AG09309 (cell line): ENCODE measurements at regions not wholly inside any gene's neighbourhood (a gene's known extent, or its start where the extent isn't known, plus 50 kb on each side); places are given as distances from the start of the nearest gene placed in this dataset.

Experiments
- DNase-seq: peaks from one replicate; pipeline ENCODE4 v3.0.0-alpha.2; 2010; ENCODE audit warnings: low read depth
- H3K4me3 ChIP-seq: 2 replicates; pipeline ENCODE4 v1.5.1; 2011; ENCODE audit warnings: mild to moderate bottlenecking, low read depth, low read length, moderate library complexity; ENCODE audit not compliant: control insufficient read depth
- CTCF ChIP-seq: IDR thresholded peaks from 2 replicates; pipeline ENCODE4 v1.5.1; 2011; ENCODE audit warnings: mild to moderate bottlenecking, low read depth, low read length, inconsistent platforms; ENCODE audit not compliant: insufficient read depth, control insufficient read depth; ENCODE audit errors: missing control alignments

GRCh38 chr18:43992741-43993140 lies 687.9 kb upstream of the SETBP1 start:
- H3K4me3 ChIP-seq: no peak overlapping the region
- no peak for DNase-seq
- no peak for TF ChIP-seq CTCF

GRCh38 chr18:43994381-43994780 lies 686.3 kb upstream of the SETBP1 start:
- no peak for TF ChIP-seq CTCF
- no peak for DNase-seq
- no peak overlapping the region for H3K4me3 ChIP-seq

GRCh38 chr18:44013871-44014270 lies 666.8 kb upstream of the SETBP1 start:
- DNase-seq: no peak
- no peak for TF ChIP-seq CTCF
- no peak overlapping the region for H3K4me3 ChIP-seq

GRCh38 chr18:44025421-44025820 lies 655.3 kb upstream of the SETBP1 start:
- no peak for DNase-seq
- no peak overlapping the region for H3K4me3 ChIP-seq
- TF ChIP-seq CTCF: no peak

- no peak for TF ChIP-seq CTCF
- DNase-seq: no peak
- no peak overlapping the region for H3K4me3 ChIP-seq
Observed at GRCh38 chr18:44028109-44028508, 652.6 kb upstream of the SETBP1 start.

GRCh38 chr18:44031063-44031462 lies 649.6 kb upstream of the SETBP1 start:
- no peak for TF ChIP-seq CTCF
- no peak for DNase-seq
- H3K4me3 ChIP-seq: no peak overlapping the region

- no peak for TF ChIP-seq CTCF
- H3K4me3 ChIP-seq: no peak overlapping the region
- DNase-seq: no peak
Observed at GRCh38 chr18:44033144-44033701, 647.5 kb upstream of the SETBP1 start.
